GM12878 (cell line): ENCODE measurements at regions not wholly inside any gene's neighbourhood (a gene's known extent, or its start where the extent isn't known, plus 50 kb on each side); places are given as distances from the start of the nearest gene placed in this dataset.

Experiments
- ATAC-seq: fragments of 200-7000 bp; cut with Tn5 transposase; 3 replicates; pipeline ENCODE4 v1.9.1; 2020; ENCODE audit warnings: mild to moderate bottlenecking, moderate library complexity
- BruUV-seq: library from RNA; stranded (reverse); fragments of 400-500 nt; replicated peaks from 2 replicates; lab custom pipeline; 2021; lab: Mats Ljungman, UMichigan
- CTCF ChIA-PET: fragments of 300-600 bp; sonication (Branson Sonifier 250); formaldehyde crosslinking; extraction: SDS; loops from one replicate; lab custom pipeline; 2021; ENCODE audit warnings: inconsistent platforms; lab: Yijun Ruan, JAX
- POLR2A ChIA-PET: fragments of 350-600 bp; formaldehyde crosslinking; extraction: SDS; loops from one replicate; lab custom pipeline; 2021; ENCODE audit warnings: inconsistent platforms; lab: Charles Lee
- RAD21 ChIA-PET: fragments of 300-600 bp; sonication (Branson Sonifier 250); formaldehyde crosslinking; loops from one replicate; lab custom pipeline; 2023; ENCODE audit warnings: antibody characterized with exemption; ENCODE audit not compliant: unreplicated experiment; lab: Charles Lee
- SMC1A ChIA-PET: fragments of 300-600 bp; sonication (Branson Sonifier 250); formaldehyde crosslinking; loops from one replicate; lab custom pipeline; 2023; ENCODE audit not compliant: unreplicated experiment, uncharacterized antibody; lab: Charles Lee
- DNase-seq: peaks from one replicate; pipeline ENCODE4 v3.0.0-alpha.2; 2011; ENCODE audit warnings: low read depth, low spot score
- FAIRE-seq: peaks from 3 replicates; lab custom pipeline; 2011; peaks lifted over from hg19 to GRCh38; lab: Jason Lieb, UNC
- H2AFZ ChIP-seq: 2 replicates; pipeline ENCODE4 v1.6.0; 2011; ENCODE audit warnings: low read depth, low read length, control low read depth; ENCODE audit not compliant: control insufficient read depth
- H3K27ac ChIP-seq: 2 replicates; pipeline ENCODE4 v1.5.1; 2011; ENCODE audit warnings: control low read depth; ENCODE audit not compliant: control insufficient read depth, insufficient read depth
- H3K27me3 ChIP-seq, 2 experiments: replicated peaks in 1 of 2; 2 replicates each; pipeline versions ENCODE4 v1.6.0 to v1.6.1; 2011; ENCODE audit warnings: low read length in 1 of 2; ENCODE audit not compliant: control insufficient read depth in 2 of 2, insufficient read depth in 2 of 2
- H3K36me3 ChIP-seq, 2 experiments: 2 replicates each; pipeline ENCODE4 v1.5.1; 2011; ENCODE audit warnings: low read length in 1 of 2; ENCODE audit not compliant: control insufficient read depth in 2 of 2, insufficient read depth in 2 of 2
- H3K4me1 ChIP-seq: 2 replicates; pipeline ENCODE4 v1.6.1; 2011; ENCODE audit warnings: mild to moderate bottlenecking, low read length, moderate library complexity, mixed read lengths; ENCODE audit not compliant: control insufficient read depth, insufficient read depth
- H3K4me2 ChIP-seq: 2 replicates; pipeline ENCODE4 v1.6.0; 2011; ENCODE audit warnings: control low read depth; ENCODE audit not compliant: control insufficient read depth, insufficient read depth
- H3K4me3 ChIP-seq: fragments of 200-600 bp; sonication (generic); 2 replicates; pipeline ENCODE4 v1.5.1; 2016
- H3K79me2 ChIP-seq: 2 replicates; pipeline ENCODE4 v1.6.0; 2011; ENCODE audit warnings: low read length; ENCODE audit not compliant: control insufficient read depth, insufficient read depth
- H3K9ac ChIP-seq: 2 replicates; pipeline ENCODE4 v1.8.0; 2011; ENCODE audit warnings: low read length, control low read depth, mixed read lengths; ENCODE audit not compliant: control insufficient read depth, insufficient read depth
- H3K9me3 ChIP-seq: replicated peaks from 3 replicates; pipeline ENCODE4 v1.5.1; 2011; ENCODE audit warnings: mild to moderate bottlenecking, low read length; ENCODE audit not compliant: control insufficient read depth, insufficient read depth
- H4K20me1 ChIP-seq: 2 replicates; pipeline ENCODE4 v1.6.0; 2011; ENCODE audit not compliant: control insufficient read depth, insufficient read depth
- BMI1 ChIP-seq: fragments of 450-650 bp; IDR thresholded peaks from 2 replicates; pipeline ENCODE4 v1.6.1; 2016; ENCODE audit warnings: mild to moderate bottlenecking, moderate library complexity, borderline replicate concordance
- CBX3 ChIP-seq: fragments of 200-600 bp; sonication (generic); IDR thresholded peaks from 2 replicates; pipeline ENCODE4 v1.6.1; 2016; ENCODE audit warnings: low read depth, borderline replicate concordance
- DPF2 ChIP-seq: fragments of 450-650 bp; IDR thresholded peaks from 2 replicates; pipeline ENCODE4 v1.6.1; 2017; ENCODE audit warnings: mild to moderate bottlenecking
- FOXK2 ChIP-seq: fragments of 450-650 bp; IDR thresholded peaks from 2 replicates; pipeline ENCODE4 v1.6.1; 2017; ENCODE audit warnings: mild to moderate bottlenecking, moderate library complexity
- HCFC1 ChIP-seq: fragments of 150-350 bp; IDR thresholded peaks from 2 replicates; pipeline ENCODE4 v1.6.1; 2014; ENCODE audit warnings: low read length
- IKZF1 ChIP-seq: fragments of 450-650 bp; conservative IDR thresholded peaks from 2 replicates; pipeline ENCODE4 v1.6.1; 2017; ENCODE audit warnings: antibody characterized with exemption, mild to moderate bottlenecking
- MAX ChIP-seq: IDR thresholded peaks from 2 replicates; pipeline ENCODE4 v1.6.1; 2012; ENCODE audit warnings: low read depth, low read length, improper control_type of control experiment
- MEF2B ChIP-seq: fragments of 450-650 bp; IDR thresholded peaks from 2 replicates; pipeline ENCODE4 v1.6.1; 2018; ENCODE audit warnings: mild to moderate bottlenecking, moderate library complexity; ENCODE audit not compliant: partially characterized antibody, poor library complexity, severe bottlenecking
- MTA3 ChIP-seq: IDR thresholded peaks from 2 replicates; pipeline ENCODE4 v1.6.1; 2012; ENCODE audit warnings: low read length, inconsistent platforms, borderline replicate concordance
- NFYB ChIP-seq: IDR thresholded peaks from 2 replicates; pipeline ENCODE4 v1.6.1; 2011; ENCODE audit warnings: low read depth, mild to moderate bottlenecking, low read length, improper control_type of control experiment, moderate library complexity; ENCODE audit not compliant: insufficient read depth
- RUNX3 ChIP-seq: IDR thresholded peaks from 2 replicates; pipeline ENCODE4 v1.6.1; 2012; ENCODE audit warnings: low read length, inconsistent platforms
- SIX5 ChIP-seq: IDR thresholded peaks from 2 replicates; pipeline ENCODE4 v1.6.1; 2011; ENCODE audit warnings: mild to moderate bottlenecking, low read depth, low read length, moderate library complexity; ENCODE audit not compliant: severe bottlenecking
- SREBF1 ChIP-seq: IDR thresholded peaks from 2 replicates; pipeline ENCODE4 v1.6.1; 2012; ENCODE audit warnings: mild to moderate bottlenecking, low read length
- SUPT20H ChIP-seq: IDR thresholded peaks from 2 replicates; pipeline ENCODE4 v1.6.1; 2011; ENCODE audit warnings: low read depth, mild to moderate bottlenecking, low read length, moderate library complexity, borderline replicate concordance; ENCODE audit not compliant: control insufficient read depth
- WGBS: methylation state at CpG from one replicate; pipeline ENCODE4 v1.1.6; 2016; ENCODE audit warnings: low lambda C conversion rate; ENCODE audit not compliant: insufficient replicate concordance, insufficient coverage; ENCODE audit errors: missing lambda C conversion rate; 5-methylcytosine and 5-hydroxymethylcytosine counted together
- in situ Hi-C: fragments of 300-500 bp; cut with MboI; formaldehyde crosslinking; loops from 9 replicates; pipeline ENCODE4 v1.14.3; 2018; ENCODE audit warnings: mixed read lengths
- intact Hi-C: fragments of 100-400 bp; cut with micrococcal nuclease; formaldehyde crosslinking; loops from one replicate; pipeline ENCODE4 v1.14.2; 2022; ENCODE audit not compliant: unreplicated experiment
- TF ChIP-seq, protein P1 (sequence below): fragments of 450-650 bp; IDR thresholded peaks from 2 replicates; pipeline ENCODE4 v1.6.1; 2016; ENCODE audit warnings: mild to moderate bottlenecking, moderate library complexity, borderline replicate concordance
- TF ChIP-seq, protein P2 (sequence below): fragments of 450-650 bp; conservative IDR thresholded peaks from 2 replicates; pipeline ENCODE4 v1.6.1; 2017; ENCODE audit warnings: mild to moderate bottlenecking, moderate library complexity

GRCh38 chr16:51243936-51244436, 92.9 kb upstream of the SALL1 start:
- intact Hi-C loops, result no loop called here
- no TSS peak for BruUV-seq

More at GRCh38 chr16:51243936-51244436, 92.9 kb upstream of the SALL1 start:
- Histone ChIP-seq H3K36me3 (no peaks in the 10 kb centered on the region), H3K79me2 (no peaks in the 10 kb centered on the region), H3K9ac (no peak overlapping the region), H3K27me3 (no peaks in the 10 kb centered on the region), H3K4me3 (no peak overlapping the region), H3K4me2 (no peak overlapping the region), H2AFZ (no peak overlapping the region), H3K27ac (no peak overlapping the region), H4K20me1 (no peaks in the 10 kb centered on the region), H3K9me3 (no peaks in the 10 kb centered on the region), H3K4me1 (no peaks in the 10 kb centered on the region)
- no peak for TF ChIP-seq MEF2B
- no peak for TF ChIP-seq IKZF1
- TF ChIP-seq SREBF1, result no peak
- TF ChIP-seq, protein P1, sequence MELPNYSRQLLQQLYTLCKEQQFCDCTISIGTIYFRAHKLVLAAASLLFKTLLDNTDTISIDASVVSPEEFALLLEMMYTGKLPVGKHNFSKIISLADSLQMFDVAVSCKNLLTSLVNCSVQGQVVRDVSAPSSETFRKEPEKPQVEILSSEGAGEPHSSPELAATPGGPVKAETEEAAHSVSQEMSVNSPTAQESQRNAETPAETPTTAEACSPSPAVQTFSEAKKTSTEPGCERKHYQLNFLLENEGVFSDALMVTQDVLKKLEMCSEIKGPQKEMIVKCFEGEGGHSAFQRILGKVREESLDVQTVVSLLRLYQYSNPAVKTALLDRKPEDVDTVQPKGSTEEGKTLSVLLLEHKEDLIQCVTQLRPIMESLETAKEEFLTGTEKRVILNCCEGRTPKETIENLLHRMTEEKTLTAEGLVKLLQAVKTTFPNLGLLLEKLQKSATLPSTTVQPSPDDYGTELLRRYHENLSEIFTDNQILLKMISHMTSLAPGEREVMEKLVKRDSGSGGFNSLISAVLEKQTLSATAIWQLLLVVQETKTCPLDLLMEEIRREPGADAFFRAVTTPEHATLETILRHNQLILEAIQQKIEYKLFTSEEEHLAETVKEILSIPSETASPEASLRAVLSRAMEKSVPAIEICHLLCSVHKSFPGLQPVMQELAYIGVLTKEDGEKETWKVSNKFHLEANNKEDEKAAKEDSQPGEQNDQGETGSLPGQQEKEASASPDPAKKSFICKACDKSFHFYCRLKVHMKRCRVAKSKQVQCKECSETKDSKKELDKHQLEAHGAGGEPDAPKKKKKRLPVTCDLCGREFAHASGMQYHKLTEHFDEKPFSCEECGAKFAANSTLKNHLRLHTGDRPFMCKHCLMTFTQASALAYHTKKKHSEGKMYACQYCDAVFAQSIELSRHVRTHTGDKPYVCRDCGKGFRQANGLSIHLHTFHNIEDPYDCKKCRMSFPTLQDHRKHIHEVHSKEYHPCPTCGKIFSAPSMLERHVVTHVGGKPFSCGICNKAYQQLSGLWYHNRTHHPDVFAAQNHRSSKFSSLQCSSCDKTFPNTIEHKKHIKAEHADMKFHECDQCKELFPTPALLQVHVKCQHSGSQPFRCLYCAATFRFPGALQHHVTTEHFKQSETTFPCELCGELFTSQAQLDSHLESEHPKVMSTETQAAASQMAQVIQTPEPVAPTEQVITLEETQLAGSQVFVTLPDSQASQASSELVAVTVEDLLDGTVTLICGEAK, result no peak
- TF ChIP-seq FOXK2, result no peak
- TF ChIP-seq, protein P2, sequence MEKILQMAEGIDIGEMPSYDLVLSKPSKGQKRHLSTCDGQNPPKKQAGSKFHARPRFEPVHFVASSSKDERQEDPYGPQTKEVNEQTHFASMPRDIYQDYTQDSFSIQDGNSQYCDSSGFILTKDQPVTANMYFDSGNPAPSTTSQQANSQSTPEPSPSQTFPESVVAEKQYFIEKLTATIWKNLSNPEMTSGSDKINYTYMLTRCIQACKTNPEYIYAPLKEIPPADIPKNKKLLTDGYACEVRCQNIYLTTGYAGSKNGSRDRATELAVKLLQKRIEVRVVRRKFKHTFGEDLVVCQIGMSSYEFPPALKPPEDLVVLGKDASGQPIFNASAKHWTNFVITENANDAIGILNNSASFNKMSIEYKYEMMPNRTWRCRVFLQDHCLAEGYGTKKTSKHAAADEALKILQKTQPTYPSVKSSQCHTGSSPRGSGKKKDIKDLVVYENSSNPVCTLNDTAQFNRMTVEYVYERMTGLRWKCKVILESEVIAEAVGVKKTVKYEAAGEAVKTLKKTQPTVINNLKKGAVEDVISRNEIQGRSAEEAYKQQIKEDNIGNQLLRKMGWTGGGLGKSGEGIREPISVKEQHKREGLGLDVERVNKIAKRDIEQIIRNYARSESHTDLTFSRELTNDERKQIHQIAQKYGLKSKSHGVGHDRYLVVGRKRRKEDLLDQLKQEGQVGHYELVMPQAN, result no peak
- no peak for TF ChIP-seq SUPT20H
- no peak for TF ChIP-seq BMI1
- no peak for TF ChIP-seq RUNX3
- no peak for TF ChIP-seq CBX3
- no peak for TF ChIP-seq MAX
- TF ChIP-seq DPF2, result no peak
- TF ChIP-seq NFYB, result no peak
- TF ChIP-seq MTA3, result no peak
- TF ChIP-seq HCFC1, result no peak
- TF ChIP-seq SIX5, result no peak
- in situ Hi-C loops, result no loop called here
- ChIA-PET RAD21 (no interaction called here), POLR2A (no interaction called here), SMC1A (interaction anchor here (0.7 kb wide), 1 partner anchor 155 kb away, joined by 3 read pairs; no protein-coding TSS in a partner anchor), CTCF (no interaction called here)
- FAIRE-seq (no peak), DNase-seq (no peak), ATAC-seq (no peak)
- WGBS, result 53% methylated on average over 10 of the region's 10 CpGs
